ENCODE measurements at regions not wholly inside any gene's neighbourhood (a gene's known extent, or its start where the extent isn't known, plus 50 kb on each side); places are given as distances from the start of the nearest gene placed in this dataset.
"Not testable (repeated sequence)": the region's sequence is repeated elsewhere in the genome, so short reads cannot be mapped to it uniquely, and the experiment has no call there.

DNA sequence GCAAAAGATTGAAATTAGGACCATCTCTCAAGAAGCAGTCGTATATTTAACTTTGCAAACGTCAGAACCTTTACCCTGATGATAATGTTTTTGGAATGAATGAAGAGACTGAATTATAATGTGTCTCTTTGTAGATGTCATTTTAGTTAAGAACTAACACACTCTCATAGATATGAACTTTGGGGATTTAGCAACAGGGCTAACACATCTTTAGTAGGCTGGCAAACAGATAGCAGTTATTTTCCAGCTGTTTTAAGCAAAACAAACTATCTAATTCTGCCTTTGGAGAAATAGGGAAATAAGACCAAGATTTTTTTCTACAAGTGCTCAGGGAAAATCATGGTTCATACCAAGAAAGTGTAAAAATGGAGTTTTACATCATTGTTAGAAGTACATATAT is 469.7 kb downstream of the SPATA31D1 start:
- DNase-seq, result no peak

DNA sequence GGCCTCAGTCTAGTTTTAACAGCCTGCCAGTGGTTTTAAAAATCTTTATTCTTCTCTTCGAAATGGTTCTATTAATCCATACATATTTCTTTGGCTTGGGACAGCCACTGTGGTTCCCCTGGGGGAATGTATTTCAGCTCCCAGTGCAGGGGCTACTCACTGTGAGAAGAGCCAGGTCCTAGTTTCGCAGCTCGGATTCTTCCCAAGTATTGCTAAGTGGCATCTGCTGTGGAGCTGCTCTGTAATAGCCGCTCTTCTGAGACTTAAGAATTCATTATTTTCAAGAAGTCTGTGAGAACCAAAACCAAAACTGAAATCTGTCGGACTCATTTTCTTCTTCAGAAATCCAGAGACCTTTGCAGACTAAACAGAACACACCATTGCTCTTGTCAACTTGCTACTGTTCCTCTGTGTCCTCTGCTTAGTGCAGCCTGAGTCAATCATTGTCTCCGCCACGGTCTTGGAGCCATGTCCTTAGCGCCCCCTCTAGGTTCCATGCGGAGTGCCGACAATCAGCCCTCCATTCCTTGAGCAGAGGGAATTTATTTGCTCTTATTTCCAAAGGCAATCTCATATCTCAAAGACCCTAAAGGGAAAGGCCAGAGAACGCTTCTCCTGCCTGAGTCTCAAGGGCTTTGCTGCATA is 478.2 kb downstream of the SPATA31D1 start:
- DNase-seq, result no peak

GRCh38 chr9:82467436-82467835 is 478.9 kb downstream of the SPATA31D1 start:
- DNase-seq, result no peak

- DNase-seq, result no peak
These were observed 485.7 kb downstream of the SPATA31D1 start for GRCh38 chr9:82474235-82474634.

DNA sequence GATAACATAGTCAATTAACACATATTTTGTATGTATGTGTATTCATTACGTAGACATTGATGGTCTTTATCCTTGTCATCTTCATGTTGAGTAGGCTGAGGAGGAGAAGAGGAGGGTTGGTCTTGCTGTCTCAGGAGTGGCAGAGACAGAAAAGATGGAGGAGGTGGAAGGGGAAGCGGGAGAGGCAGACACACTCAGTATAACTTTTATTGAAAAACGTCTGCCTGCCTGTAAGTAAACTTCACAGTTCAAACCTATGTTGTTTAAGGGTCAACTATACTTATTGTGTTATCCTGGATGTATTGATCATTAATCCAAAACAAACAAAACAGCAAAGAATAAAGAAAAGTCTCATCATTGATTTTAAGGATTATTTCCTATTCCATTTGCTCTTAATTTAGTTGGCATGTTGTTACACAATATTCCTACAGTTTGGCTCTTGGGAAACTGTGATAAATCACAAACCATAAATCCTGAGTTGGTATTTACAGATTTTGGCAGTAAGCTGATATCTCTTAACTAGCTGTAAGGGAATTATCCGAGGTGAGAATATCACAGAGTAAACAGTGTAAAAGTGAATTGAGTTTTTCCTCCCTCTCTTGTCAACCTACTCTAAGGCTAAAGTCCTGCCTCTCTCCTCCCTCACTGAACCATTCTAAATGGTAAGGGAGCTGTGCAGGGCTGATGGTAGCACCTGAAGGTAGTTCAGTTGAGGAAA is 487.2 kb downstream of the SPATA31D1 start:
- no peak for DNase-seq

GRCh38 chr9:82480921-82481320 is 492.3 kb downstream of the SPATA31D1 start:
- DNase-seq, result no peak

GRCh38 chr9:82487935-82488312 is 499.4 kb downstream of the SPATA31D1 start:
- DNase-seq, result no peak

DNA sequence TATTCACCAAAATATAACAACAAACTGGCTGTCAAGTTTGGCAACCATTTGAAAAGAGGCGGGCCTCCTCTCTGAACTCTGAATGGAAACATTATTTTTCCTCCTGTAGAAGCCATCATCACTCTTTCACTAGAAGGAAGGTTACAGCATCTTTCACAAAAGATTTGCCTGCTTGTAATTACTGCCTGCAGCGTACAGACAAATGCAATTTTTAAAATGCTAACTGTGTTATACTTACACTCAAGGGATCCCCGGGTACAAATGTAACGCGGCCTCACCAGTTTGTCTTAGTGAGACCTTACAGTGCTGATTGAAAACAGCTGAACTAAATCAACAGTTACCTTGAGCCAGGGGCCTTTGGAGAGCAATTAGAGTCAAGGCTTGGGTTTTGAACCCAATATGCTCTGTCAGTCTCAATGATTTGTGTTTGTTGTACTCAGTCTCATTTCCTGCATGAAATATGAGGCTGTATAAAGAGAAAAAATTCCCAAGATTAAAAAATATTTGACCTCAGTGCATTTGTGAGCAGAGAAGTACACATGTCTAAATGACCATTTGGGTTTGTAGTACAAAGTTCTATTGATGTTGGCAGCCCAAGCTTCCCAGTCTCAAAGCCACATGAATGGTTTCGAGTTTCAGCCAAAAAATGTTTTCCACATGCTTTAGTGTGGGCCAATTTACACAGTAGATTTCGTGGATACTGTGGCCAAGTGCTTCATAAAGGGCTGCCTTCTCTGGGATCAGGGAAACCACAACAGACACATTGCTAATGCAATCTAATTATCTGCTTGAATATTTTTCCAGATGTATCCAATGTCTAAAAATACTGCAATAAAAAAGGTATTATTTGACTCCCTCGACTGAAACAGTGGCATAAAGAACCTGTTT is 500.0 kb downstream of the SPATA31D1 start:
- DNase-seq, result no peak

- no peak for DNase-seq
These were observed 500.7 kb downstream of the SPATA31D1 start for GRCh38 chr9:82489201-82489821.

DNA sequence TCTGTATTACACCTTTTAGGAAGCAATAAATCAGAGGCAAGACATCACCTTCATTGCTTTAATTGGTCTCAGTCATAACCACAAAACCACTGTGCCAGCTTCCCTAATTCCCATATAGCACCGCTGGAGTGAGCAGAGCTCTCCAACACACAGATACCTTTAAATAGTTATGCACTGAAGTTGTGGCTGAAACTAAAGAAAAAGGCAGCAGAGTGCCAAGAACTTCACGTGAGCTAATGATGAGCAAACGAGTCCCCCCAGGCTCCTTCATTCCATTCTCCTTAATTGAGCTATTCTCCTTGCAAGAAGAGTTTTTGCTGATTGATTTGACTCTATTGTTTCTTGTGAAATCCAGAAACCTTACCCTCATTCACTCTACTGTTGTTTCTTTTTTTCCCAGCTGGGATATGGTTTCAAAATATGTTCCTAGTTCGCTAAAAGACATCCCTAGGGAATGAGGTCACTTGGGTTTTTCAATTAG is 501.5 kb downstream of the SPATA31D1 start:
- no peak for DNase-seq

- not testable (repeated sequence) for DNase-seq
These were observed 502.2 kb downstream of the SPATA31D1 start for GRCh38 chr9:82490821-82491220.

DNA sequence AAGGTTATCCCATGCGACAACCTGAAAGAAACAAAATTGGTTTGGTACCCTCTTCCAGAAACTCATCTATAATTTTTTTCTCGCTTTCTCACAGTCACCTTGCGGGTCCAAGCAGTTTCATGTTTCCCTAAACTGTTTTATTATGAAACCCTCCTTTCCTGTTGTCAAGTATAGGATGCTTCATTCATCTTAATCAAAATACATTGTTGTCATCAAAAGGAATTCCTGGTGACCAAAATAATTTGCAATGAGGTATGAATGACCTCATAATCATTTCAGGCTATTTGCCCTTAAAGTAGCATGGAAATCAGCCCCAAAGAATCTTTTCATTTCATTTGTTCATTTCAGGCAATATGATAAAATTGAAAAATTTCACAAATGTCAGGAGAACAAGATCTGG is 503.0 kb downstream of the SPATA31D1 start:
- DNase-seq, result no peak

GRCh38 chr9:82492274-82492673 is 503.7 kb downstream of the SPATA31D1 start:
- DNase-seq, result no peak

- DNase-seq, result no peak
These were observed 507.6 kb downstream of the SPATA31D1 start for GRCh38 chr9:82495884-82496777.

GRCh38 chr9:82498541-82499317 is 510.2 kb downstream of the SPATA31D1 start:
- no peak for DNase-seq

- no peak for DNase-seq
These were observed 510.8 kb downstream of the SPATA31D1 start for GRCh38 chr9:82499337-82499736.

- DNase-seq, result no peak
These were observed 516.0 kb downstream of the SPATA31D1 start for GRCh38 chr9:82504620-82505019.

DNA sequence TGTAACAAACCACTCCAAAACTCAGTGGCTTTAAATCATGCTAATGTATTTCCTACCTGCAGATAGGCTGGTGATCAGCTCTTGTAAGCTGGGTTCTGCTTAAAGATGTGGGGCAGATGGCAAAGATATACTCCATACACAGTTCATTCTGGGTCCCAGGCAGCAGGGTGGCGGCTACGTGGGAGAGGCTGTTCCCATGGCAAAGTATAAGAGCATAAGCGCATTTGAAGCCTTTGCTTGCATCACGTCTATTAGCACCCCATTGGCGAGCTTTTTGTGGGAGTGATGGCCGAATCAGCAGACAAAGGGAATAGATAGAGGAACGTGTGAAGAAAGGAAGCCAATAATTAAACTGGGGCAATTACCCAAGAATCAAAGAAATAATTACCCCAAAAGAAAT is 523.1 kb downstream of the SPATA31D1 start:
- DNase-seq, result no peak

GRCh38 chr9:82512728-82513127 is 524.2 kb downstream of the SPATA31D1 start:
- DNase-seq, result no peak

GRCh38 chr9:82513242-82513751 is 524.7 kb downstream of the SPATA31D1 start:
- DNase-seq, result no peak

Data from NCI-H345 (cell line).